Bronchial epithelial cell (primary cell): ENCODE measurements at regions not wholly inside any gene's neighbourhood (a gene's known extent, or its start where the extent isn't known, plus 50 kb on each side); places are given as distances from the start of the nearest gene placed in this dataset.

Source experiments
- DNase-seq: peaks from one replicate; pipeline ENCODE4 v3.0.0-alpha.2; 2010; ENCODE audit warnings: low read depth
- FAIRE-seq: peaks from 2 replicates; lab custom pipeline; 2011; peaks lifted over from hg19 to GRCh38; lab: Jason Lieb, UNC
- H3K27me3 ChIP-seq: 2 replicates; pipeline ENCODE4 v1.5.1; 2011; ENCODE audit warnings: low read length; ENCODE audit not compliant: control insufficient read depth, insufficient read depth
- H3K36me3 ChIP-seq: 2 replicates; pipeline ENCODE4 v1.5.1; 2011; ENCODE audit warnings: low read length; ENCODE audit not compliant: control insufficient read depth, insufficient read depth
- H3K4me3 ChIP-seq: 2 replicates; pipeline ENCODE4 v1.5.1; 2011; ENCODE audit warnings: mild to moderate bottlenecking, low read depth, low read length, control low read depth
- TF ChIP-seq, protein P1 (sequence below): IDR thresholded peaks from 2 replicates; pipeline ENCODE4 v1.5.1; 2011; ENCODE audit warnings: mild to moderate bottlenecking, moderate library complexity, low read length, control low read depth, inconsistent platforms; ENCODE audit not compliant: insufficient read depth, severe bottlenecking

DNA sequence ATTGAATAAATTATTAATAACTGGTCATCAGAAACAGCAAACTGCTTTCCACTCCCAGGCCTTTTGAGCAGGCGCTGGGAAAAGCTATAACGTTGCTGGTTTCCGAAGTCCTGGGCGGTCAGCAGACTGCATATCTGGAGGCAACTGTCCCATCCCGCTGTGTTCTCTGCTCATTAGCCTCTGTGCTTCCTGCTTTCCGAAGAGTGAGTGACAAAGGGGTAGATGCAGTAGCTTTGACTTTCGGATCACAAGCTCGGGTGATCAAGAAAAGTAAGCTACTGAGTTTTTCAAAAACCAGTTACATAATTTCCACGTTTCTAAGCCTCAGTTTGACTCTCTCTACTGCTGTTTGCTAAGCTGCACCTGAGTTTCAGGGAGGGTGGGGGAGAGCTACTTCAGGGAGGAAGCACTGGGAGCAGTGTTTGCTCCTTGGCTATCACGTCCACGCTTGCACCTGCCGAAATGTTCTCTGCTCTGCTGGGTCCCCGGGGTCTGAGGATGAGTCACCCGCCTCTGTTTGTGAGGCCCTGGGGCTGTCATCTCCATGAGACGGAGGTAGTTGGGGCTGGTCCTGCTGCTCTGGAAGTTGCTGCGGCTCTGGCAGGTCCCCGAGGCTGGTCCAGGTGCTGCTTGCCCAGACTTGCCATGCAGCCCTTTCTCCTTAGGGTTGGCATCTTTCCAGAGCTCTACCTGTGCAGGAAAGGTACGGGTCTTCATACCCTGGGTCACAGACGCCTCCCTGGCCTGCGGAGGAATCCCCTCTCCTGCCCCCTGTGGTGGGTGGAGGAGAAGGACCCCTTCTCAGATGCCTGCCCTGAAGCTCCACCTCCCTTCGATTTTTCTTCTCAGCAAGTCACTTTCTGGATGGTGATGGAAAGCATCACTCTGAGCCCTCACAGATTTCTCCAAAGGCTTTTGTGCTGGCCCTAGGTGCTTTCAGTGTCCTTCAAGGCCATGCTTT is 220.0 kb downstream of the QKI start:
- Histone ChIP-seq H3K27me3 (no peaks in the 10 kb centered on the region), H3K4me3 (no peak overlapping the region), H3K36me3 (no peaks in the 10 kb centered on the region)
- TF ChIP-seq, protein P1, sequence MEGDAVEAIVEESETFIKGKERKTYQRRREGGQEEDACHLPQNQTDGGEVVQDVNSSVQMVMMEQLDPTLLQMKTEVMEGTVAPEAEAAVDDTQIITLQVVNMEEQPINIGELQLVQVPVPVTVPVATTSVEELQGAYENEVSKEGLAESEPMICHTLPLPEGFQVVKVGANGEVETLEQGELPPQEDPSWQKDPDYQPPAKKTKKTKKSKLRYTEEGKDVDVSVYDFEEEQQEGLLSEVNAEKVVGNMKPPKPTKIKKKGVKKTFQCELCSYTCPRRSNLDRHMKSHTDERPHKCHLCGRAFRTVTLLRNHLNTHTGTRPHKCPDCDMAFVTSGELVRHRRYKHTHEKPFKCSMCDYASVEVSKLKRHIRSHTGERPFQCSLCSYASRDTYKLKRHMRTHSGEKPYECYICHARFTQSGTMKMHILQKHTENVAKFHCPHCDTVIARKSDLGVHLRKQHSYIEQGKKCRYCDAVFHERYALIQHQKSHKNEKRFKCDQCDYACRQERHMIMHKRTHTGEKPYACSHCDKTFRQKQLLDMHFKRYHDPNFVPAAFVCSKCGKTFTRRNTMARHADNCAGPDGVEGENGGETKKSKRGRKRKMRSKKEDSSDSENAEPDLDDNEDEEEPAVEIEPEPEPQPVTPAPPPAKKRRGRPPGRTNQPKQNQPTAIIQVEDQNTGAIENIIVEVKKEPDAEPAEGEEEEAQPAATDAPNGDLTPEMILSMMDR, result no peak
- no peak for FAIRE-seq
- DNase-seq, result peak; percentile 58

DNA sequence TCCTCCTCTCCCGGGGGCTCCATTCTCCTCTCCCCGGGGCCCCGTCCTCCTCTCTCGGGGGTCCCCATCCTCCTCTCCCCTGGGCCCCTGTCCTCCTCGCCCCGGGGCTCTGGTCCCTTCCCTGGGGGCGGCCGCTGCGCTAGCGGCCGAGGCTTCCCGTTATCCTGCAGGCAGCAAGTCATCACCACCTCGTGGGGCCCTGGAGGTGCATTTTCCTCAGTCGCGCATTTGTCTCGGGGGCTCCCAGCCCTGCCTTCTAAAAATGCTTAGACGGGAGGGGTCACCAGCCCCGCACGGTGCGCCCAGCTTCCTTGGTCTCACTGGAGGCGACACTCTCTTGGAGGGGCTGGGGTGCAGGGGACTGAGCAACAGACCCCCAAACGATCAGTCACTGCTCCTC is 216.5 kb downstream of the QKI start:
- TF ChIP-seq, protein P1, result no peak
- Histone ChIP-seq H3K36me3 (no peaks in the 10 kb centered on the region), H3K27me3 (no peaks in the 10 kb centered on the region), H3K4me3 (no peak overlapping the region)
- FAIRE-seq, result no peak
- DNase-seq, result no peak

DNA sequence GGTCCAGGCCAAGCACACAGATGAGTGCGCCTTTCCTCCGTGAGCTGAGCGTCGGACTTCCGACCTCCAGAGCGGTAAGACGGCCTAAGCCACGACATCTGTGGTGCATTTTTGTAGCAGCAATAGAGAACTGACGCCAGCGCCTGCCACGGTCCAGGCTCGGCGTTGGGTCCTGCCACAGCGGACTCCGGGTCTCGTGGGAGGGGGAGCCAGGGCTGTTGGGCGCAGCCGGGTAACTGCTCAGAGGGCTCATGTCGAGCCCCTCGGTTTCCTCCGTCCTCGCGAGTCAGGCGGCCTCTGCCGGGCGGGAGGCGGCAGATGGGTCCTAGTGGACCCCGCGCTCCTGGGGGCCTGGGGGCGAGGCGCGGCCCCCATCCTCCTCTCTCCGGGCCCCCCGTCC is 216.1 kb downstream of the QKI start:
- DNase-seq, result no peak
- H3K36me3 ChIP-seq, result no peaks in the 10 kb centered on the region
- no peak overlapping the region for H3K4me3 ChIP-seq
- no peaks in the 10 kb centered on the region for H3K27me3 ChIP-seq
- TF ChIP-seq, protein P1, result no peak
- no peak for FAIRE-seq

DNA sequence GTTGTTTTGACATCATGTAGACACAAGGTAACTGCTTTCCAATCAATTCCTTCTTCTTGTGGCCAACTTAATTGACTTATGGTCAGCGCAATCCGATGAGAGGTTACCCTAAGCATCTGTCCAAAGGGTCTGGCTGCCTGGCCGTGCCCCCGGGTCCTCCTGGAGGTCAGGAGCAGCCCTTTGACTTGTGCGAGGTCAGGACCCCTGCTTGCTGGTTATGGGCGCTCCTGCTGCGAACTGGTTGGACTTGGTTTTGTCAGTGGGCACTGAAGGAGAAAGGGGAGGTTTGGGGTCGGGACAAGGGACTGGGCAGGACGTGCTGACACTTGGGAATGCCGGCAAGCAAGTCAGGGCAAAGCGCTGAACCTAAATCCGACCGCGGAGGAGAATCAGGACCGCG is 215.6 kb downstream of the QKI start:
- Histone ChIP-seq H3K36me3 (no peaks in the 10 kb centered on the region), H3K4me3 (no peak overlapping the region), H3K27me3 (no peaks in the 10 kb centered on the region)
- no peak for FAIRE-seq
- no peak for DNase-seq
- TF ChIP-seq, protein P1, result no peak
